ENCODE measurements at regions not wholly inside any gene's neighbourhood (a gene's known extent, or its start where the extent isn't known, plus 50 kb on each side); places are given as distances from the start of the nearest gene placed in this dataset.

DNA sequence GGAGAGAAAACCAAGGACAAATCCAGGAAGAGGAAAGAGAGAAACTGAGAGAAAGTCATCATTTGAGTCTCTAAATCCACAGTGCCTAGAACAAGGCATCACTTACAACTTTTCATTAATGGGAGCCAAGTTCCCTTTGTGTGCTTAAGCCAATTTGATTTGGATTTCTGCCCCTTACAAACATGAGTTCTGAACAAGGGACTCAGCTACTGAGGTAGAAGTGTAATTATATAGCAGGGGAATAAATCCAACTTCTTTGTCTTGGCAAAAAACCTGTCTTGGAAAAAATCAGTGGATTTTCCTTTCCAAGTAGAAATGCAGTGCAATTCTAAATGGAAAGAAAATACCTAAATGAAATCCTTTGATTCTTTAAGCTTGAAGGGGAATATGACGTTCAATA lies 307.2 kb upstream of the CNTN3 start:
- H3K9me3 Mint-ChIP-seq (ENCODE audit: low read depth, unreplicated experiment) = peaks cover 5% of the 10 kb centered on the region
- TF ChIP-seq, protein P1, sequence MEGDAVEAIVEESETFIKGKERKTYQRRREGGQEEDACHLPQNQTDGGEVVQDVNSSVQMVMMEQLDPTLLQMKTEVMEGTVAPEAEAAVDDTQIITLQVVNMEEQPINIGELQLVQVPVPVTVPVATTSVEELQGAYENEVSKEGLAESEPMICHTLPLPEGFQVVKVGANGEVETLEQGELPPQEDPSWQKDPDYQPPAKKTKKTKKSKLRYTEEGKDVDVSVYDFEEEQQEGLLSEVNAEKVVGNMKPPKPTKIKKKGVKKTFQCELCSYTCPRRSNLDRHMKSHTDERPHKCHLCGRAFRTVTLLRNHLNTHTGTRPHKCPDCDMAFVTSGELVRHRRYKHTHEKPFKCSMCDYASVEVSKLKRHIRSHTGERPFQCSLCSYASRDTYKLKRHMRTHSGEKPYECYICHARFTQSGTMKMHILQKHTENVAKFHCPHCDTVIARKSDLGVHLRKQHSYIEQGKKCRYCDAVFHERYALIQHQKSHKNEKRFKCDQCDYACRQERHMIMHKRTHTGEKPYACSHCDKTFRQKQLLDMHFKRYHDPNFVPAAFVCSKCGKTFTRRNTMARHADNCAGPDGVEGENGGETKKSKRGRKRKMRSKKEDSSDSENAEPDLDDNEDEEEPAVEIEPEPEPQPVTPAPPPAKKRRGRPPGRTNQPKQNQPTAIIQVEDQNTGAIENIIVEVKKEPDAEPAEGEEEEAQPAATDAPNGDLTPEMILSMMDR (IDR thresholded peaks at IDR 0.05; ENCODE audit: unreplicated experiment) = no peak
- no peaks in the 10 kb centered on the region for H3K36me3 Mint-ChIP-seq (ENCODE audit: insufficient read depth, unreplicated experiment)
- CTCF ChIA-PET = no interaction called here
- no peaks in the 10 kb centered on the region for H3K27me3 Mint-ChIP-seq (ENCODE audit: unreplicated experiment)
- DNase-seq = no peak
- intact Hi-C loops (cut with micrococcal nuclease; ENCODE audit: unreplicated experiment) = no loop called here
- H3K27ac Mint-ChIP-seq (ENCODE audit: unreplicated experiment) = no peak overlapping the region
- no TSS peak for BruUV-seq (replicated peaks)
- H3K4me1 Mint-ChIP-seq (ENCODE audit: low read depth, unreplicated experiment) = no peaks in the 10 kb centered on the region
- no peak overlapping the region for H3K4me3 Mint-ChIP-seq (ENCODE audit: low read depth, unreplicated experiment)

DNA sequence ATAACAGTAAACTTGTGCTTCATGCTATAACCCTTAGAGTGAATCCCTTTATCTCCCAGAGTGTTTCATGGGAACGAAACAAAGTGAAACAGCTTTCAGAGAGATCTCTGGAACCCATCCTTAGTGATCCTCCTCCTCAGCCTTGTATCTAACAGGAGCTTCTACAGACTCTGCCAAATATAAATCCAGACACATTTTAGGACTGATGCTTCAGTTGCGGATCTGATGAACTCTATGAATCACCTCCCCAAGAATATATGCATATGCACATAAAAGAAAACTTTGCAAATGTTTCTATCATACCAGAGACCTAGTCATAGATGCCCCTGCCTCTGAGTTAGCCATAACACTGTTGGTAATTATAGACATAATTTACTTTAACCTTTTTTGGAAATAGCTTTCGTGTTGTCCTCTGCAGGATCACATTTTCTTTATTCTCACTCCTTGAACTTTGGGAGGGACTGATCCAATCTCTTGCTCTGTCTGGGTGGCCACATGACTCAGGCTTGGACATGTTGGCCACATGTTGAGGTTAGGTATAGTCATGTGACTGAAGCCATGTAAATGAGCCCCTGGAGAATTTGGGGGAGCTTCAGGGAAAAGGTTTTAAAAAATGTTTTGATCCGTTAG lies 306.4 kb upstream of the CNTN3 start:
- Mint-ChIP-seq H3K9me3 (ENCODE audit: low read depth, unreplicated experiment) (peaks cover 7% of the 10 kb centered on the region), H3K4me3 (ENCODE audit: low read depth, unreplicated experiment) (no peak overlapping the region), H3K27me3 (ENCODE audit: unreplicated experiment) (no peaks in the 10 kb centered on the region), H3K4me1 (ENCODE audit: low read depth, unreplicated experiment) (no peaks in the 10 kb centered on the region), H3K36me3 (ENCODE audit: insufficient read depth, unreplicated experiment) (no peaks in the 10 kb centered on the region), H3K27ac (ENCODE audit: unreplicated experiment) (no peak overlapping the region)
- DNase-seq = no peak
- CTCF ChIA-PET = no interaction called here
- TF ChIP-seq, protein P1 (IDR thresholded peaks at IDR 0.05; ENCODE audit: unreplicated experiment) = no peak
- BruUV-seq (replicated peaks) = no TSS peak
- intact Hi-C loops (cut with micrococcal nuclease; ENCODE audit: unreplicated experiment) = no loop called here

DNA sequence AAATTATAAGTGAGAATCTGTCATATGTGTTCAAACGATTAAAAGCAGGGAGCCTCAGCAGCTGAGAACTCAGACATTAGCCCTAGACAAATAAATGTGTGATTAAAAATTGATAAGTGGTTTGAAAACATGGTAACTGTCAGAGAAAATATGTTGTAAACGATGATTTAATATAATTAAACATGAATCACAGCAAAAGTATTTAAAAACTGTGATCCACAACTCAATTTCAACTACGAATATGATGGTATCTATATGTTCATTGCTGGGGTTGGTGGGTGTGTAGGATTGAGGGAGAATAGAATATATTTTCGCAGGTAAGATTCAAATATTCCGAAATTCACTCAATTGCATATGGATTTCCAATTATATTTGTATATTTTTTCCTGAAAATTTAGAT lies 302.2 kb upstream of the CNTN3 start:
- TF ChIP-seq, protein P1 (IDR thresholded peaks at IDR 0.05; ENCODE audit: unreplicated experiment) = no peak
- Mint-ChIP-seq H3K27ac (ENCODE audit: unreplicated experiment) (no peak overlapping the region), H3K36me3 (ENCODE audit: insufficient read depth, unreplicated experiment) (no peaks in the 10 kb centered on the region), H3K4me3 (ENCODE audit: low read depth, unreplicated experiment) (no peak overlapping the region), H3K9me3 (ENCODE audit: low read depth, unreplicated experiment) (peaks cover 7% of the 10 kb centered on the region), H3K4me1 (ENCODE audit: low read depth, unreplicated experiment) (no peaks in the 10 kb centered on the region), H3K27me3 (ENCODE audit: unreplicated experiment) (no peaks in the 10 kb centered on the region)
- BruUV-seq (replicated peaks) = no TSS peak
- CTCF ChIA-PET = no interaction called here
- intact Hi-C loops (cut with micrococcal nuclease; ENCODE audit: unreplicated experiment) = no loop called here
- DNase-seq = no peak

DNA sequence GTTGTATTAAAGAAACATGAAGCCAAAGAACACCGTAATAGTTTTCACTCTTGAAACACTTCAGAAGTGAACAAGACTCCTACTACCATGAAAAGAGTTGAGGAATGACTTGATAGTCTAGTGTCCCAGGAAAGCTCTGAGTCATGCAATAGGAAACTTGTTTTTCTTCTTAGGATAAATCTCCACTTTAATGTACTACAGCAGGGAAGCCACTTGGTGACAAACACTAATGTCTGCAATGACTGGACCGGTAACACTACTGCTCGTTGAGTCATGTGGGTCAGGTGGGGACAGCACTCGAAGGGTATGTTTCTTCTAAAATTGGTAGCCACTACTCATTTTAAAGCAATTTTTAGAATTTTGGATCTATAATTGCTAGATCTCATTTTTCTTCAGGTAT lies 291.7 kb upstream of the CNTN3 start:
- peaks cover 2% of the 10 kb centered on the region for H3K9me3 Mint-ChIP-seq (ENCODE audit: low read depth, unreplicated experiment)
- intact Hi-C loops (cut with micrococcal nuclease; ENCODE audit: unreplicated experiment) = no loop called here
- DNase-seq = no peak
- TF ChIP-seq, protein P1 (IDR thresholded peaks at IDR 0.05; ENCODE audit: unreplicated experiment) = no peak
- H3K36me3 Mint-ChIP-seq (ENCODE audit: insufficient read depth, unreplicated experiment) = no peaks in the 10 kb centered on the region
- H3K4me3 Mint-ChIP-seq (ENCODE audit: low read depth, unreplicated experiment) = no peak overlapping the region
- no peaks in the 10 kb centered on the region for H3K4me1 Mint-ChIP-seq (ENCODE audit: low read depth, unreplicated experiment)
- H3K27ac Mint-ChIP-seq (ENCODE audit: unreplicated experiment) = no peak overlapping the region
- CTCF ChIA-PET = no interaction called here
- H3K27me3 Mint-ChIP-seq (ENCODE audit: unreplicated experiment) = no peaks in the 10 kb centered on the region
- no TSS peak for BruUV-seq (replicated peaks)
